Osteoblast (primary cell): ENCODE measurements at regions not wholly inside any gene's neighbourhood (a gene's known extent, or its start where the extent isn't known, plus 50 kb on each side); places are given as distances from the start of the nearest gene placed in this dataset.

Experiments
- DNase-seq: peaks from one replicate; pipeline ENCODE4 v3.0.0; 2011; ENCODE audit warnings: low spot score, mixed read lengths; ENCODE audit not compliant: insufficient read length; ENCODE audit errors: missing footprints
- H2AFZ ChIP-seq: 2 replicates; pipeline ENCODE4 v1.6.0; 2011; ENCODE audit warnings: mild to moderate bottlenecking, low read length
- H3K27ac ChIP-seq: 2 replicates; pipeline ENCODE4 v1.5.1; 2011; ENCODE audit warnings: mild to moderate bottlenecking, low read depth, low read length, moderate library complexity
- H3K27me3 ChIP-seq: 2 replicates; pipeline ENCODE4 v1.6.0; 2012; ENCODE audit warnings: mild to moderate bottlenecking, control low read depth, inconsistent platforms, low read length, moderate library complexity; ENCODE audit not compliant: insufficient read depth
- H3K36me3 ChIP-seq: 2 replicates; pipeline ENCODE4 v1.5.1; 2011; ENCODE audit warnings: mild to moderate bottlenecking, low read length, control low read depth, moderate library complexity; ENCODE audit not compliant: insufficient read depth
- H3K4me1 ChIP-seq: 2 replicates; pipeline ENCODE4 v1.5.1; 2011; ENCODE audit warnings: mild to moderate bottlenecking, low read length, control low read depth, moderate library complexity; ENCODE audit not compliant: insufficient read depth
- H3K4me2 ChIP-seq: 2 replicates; pipeline ENCODE4 v1.6.0; 2011; ENCODE audit warnings: mild to moderate bottlenecking, low read length; ENCODE audit not compliant: insufficient read depth
- H3K4me3 ChIP-seq: fragments of 200-600 bp; sonication (generic); 3 replicates; pipeline ENCODE4 v1.5.1; 2012; ENCODE audit warnings: mild to moderate bottlenecking, low read length, inconsistent platforms; ENCODE audit not compliant: insufficient read depth
- H3K79me2 ChIP-seq: 2 replicates; pipeline ENCODE4 v1.6.0; 2012; ENCODE audit warnings: mild to moderate bottlenecking, low read length, control low read depth, inconsistent platforms; ENCODE audit not compliant: insufficient read depth
- H3K9me3 ChIP-seq: 2 replicates; pipeline ENCODE4 v1.5.1; 2011; ENCODE audit warnings: low read depth, low read length, control low read depth
- H4K20me1 ChIP-seq: 2 replicates; pipeline ENCODE4 v1.6.0; 2012; ENCODE audit warnings: mild to moderate bottlenecking, low read length, control low read depth; ENCODE audit not compliant: insufficient read depth
- TF ChIP-seq, protein P1 (sequence below): IDR thresholded peaks from 2 replicates; pipeline ENCODE4 v1.5.1; 2011; ENCODE audit warnings: mild to moderate bottlenecking, low read depth, low read length, moderate library complexity; ENCODE audit errors: extremely low read depth

- no peaks in the 10 kb centered on the region for H3K27me3 ChIP-seq
- DNase-seq, result no peak
- no peak overlapping the region for H3K27ac ChIP-seq
- TF ChIP-seq, protein P1, sequence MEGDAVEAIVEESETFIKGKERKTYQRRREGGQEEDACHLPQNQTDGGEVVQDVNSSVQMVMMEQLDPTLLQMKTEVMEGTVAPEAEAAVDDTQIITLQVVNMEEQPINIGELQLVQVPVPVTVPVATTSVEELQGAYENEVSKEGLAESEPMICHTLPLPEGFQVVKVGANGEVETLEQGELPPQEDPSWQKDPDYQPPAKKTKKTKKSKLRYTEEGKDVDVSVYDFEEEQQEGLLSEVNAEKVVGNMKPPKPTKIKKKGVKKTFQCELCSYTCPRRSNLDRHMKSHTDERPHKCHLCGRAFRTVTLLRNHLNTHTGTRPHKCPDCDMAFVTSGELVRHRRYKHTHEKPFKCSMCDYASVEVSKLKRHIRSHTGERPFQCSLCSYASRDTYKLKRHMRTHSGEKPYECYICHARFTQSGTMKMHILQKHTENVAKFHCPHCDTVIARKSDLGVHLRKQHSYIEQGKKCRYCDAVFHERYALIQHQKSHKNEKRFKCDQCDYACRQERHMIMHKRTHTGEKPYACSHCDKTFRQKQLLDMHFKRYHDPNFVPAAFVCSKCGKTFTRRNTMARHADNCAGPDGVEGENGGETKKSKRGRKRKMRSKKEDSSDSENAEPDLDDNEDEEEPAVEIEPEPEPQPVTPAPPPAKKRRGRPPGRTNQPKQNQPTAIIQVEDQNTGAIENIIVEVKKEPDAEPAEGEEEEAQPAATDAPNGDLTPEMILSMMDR, result no peak
- H3K4me2 ChIP-seq, result no peak overlapping the region
- no peaks in the 10 kb centered on the region for H3K4me1 ChIP-seq
- H3K9me3 ChIP-seq, result peaks cover 2% of the 10 kb centered on the region
- no peak overlapping the region for H3K4me3 ChIP-seq
- no peaks in the 10 kb centered on the region for H4K20me1 ChIP-seq
- no peaks in the 10 kb centered on the region for H3K36me3 ChIP-seq
- no peak overlapping the region for H2AFZ ChIP-seq
- no peaks in the 10 kb centered on the region for H3K79me2 ChIP-seq
Observed at GRCh38 chr5:63572740-63573139, 389.5 kb downstream of the HTR1A start.

DNA sequence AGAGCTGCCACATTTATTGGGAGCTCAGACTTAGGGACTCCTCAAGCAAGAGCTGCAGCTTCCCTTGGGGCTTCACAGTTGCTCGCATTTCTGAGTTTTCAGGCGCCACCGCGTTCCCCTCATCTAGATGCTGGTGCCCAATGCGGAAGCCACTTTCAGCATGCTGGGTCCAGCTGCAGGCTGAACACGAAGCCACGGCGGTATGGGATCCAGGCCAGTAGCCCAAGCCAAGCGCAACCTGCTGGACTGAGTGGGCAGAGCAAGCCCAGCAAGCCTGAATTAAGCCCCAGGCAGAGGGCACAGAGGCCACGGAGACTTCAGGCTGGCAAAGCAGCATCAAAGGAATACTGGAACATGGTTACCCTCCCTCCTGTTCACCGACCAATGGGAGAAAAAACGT, 391.5 kb downstream of the HTR1A start:
- no peaks in the 10 kb centered on the region for H3K36me3 ChIP-seq
- TF ChIP-seq, protein P1, result no peak
- no peak overlapping the region for H2AFZ ChIP-seq
- H3K79me2 ChIP-seq, result no peaks in the 10 kb centered on the region
- no peaks in the 10 kb centered on the region for H3K4me1 ChIP-seq
- no peak overlapping the region for H3K4me2 ChIP-seq
- H3K27ac ChIP-seq, result no peak overlapping the region
- H4K20me1 ChIP-seq, result no peaks in the 10 kb centered on the region
- H3K4me3 ChIP-seq, result no peak overlapping the region
- DNase-seq, result no peak
- peaks cover 4% of the 10 kb centered on the region for H3K9me3 ChIP-seq
- H3K27me3 ChIP-seq, result no peaks in the 10 kb centered on the region

DNA sequence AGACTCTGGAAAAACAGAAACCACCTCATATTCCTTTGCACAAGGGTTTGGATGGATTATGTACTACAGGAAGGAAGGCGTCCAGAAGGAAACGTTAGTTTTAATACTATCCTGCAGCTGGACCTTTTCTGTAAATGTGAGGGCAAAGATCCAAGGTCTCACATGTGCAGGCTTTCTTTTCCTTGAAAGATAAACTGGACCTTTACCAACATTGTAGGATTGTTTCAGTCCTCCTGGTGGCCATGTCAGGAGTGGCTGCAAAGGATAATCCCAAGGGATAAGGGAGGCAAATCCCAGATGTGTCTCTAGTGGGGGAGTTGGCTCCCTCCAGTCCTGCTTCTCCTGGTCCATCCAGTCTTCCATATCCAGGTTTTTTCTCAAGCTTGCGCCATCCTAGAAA, 397.5 kb downstream of the HTR1A start:
- no peak for DNase-seq
- no peaks in the 10 kb centered on the region for H3K36me3 ChIP-seq
- no peak overlapping the region for H2AFZ ChIP-seq
- H3K4me2 ChIP-seq, result no peak overlapping the region
- no peaks in the 10 kb centered on the region for H3K4me1 ChIP-seq
- H3K27ac ChIP-seq, result no peak overlapping the region
- H3K9me3 ChIP-seq, result peaks cover 2% of the 10 kb centered on the region
- H3K4me3 ChIP-seq, result no peak overlapping the region
- H3K79me2 ChIP-seq, result no peaks in the 10 kb centered on the region
- no peaks in the 10 kb centered on the region for H3K27me3 ChIP-seq
- H4K20me1 ChIP-seq, result no peaks in the 10 kb centered on the region
- TF ChIP-seq, protein P1, result no peak

DNA sequence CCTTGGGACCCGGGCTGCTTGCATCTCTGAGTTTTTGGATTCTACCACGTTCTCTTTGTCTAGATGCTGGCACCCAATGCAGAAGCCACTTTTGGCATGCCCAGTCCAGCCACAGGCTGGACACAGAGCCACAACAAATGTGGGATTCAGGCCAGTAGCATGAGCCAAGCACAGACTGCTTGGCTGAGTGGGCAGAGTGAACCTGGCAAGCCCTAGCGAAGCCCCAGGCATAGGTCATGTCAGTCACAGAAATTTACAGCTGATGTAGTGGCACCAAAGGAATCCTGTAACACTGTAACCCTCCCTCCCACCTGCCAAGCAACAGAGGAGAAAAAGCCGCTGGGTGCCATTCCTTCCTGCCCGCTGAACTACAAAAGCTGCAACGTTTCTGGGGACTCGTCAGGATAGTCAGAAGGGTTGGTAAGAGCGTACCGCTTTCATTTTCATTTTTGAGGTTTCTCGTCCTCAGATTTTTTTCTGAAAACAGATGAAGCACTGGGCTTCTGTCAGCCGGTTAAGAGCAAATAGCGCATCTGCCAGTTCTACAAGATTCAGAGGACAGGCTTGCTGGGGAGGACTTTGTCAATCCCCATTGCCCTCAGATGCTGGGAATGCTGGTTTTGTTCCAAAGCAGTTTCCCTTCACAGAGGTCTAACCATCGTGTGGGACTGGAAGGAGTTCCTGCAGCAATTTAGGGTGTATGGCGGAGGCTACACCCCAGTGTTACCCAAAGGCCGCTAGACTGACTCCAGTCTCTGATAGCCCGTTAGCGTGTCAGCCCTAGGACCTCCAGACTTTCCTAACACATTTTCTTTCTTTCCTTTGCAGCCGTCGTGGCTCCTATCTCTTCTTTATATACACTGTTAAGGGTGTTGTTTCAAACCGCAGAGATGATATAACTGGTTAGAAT, 399.0 kb downstream of the HTR1A start:
- H4K20me1 ChIP-seq, result no peaks in the 10 kb centered on the region
- TF ChIP-seq, protein P1, result no peak
- DNase-seq, result no peak
- H3K27me3 ChIP-seq, result no peaks in the 10 kb centered on the region
- H2AFZ ChIP-seq, result no peak overlapping the region
- H3K27ac ChIP-seq, result no peak overlapping the region
- H3K36me3 ChIP-seq, result no peaks in the 10 kb centered on the region
- peaks cover 2% of the 10 kb centered on the region for H3K9me3 ChIP-seq
- H3K4me2 ChIP-seq, result no peak overlapping the region
- no peaks in the 10 kb centered on the region for H3K79me2 ChIP-seq
- no peaks in the 10 kb centered on the region for H3K4me1 ChIP-seq
- H3K4me3 ChIP-seq, result no peak overlapping the region
